Mucosa of rectum (tissue), 2 donors: ENCODE measurements at regions not wholly inside any gene's neighbourhood (a gene's known extent, or its start where the extent isn't known, plus 50 kb on each side); places are given as distances from the start of the nearest gene placed in this dataset.

Experiments
- H3K27ac ChIP-seq, 2 donors: one replicate each; pipeline ENCODE4 v1.7.0; 2013; ENCODE audit warnings: inconsistent platforms in 2 of 2, low read depth in 2 of 2, low read length in 2 of 2
- H3K27me3 ChIP-seq, 2 donors: one replicate each; pipeline ENCODE4 v1.7.0; 2013; ENCODE audit warnings: low read length in 2 of 2; ENCODE audit not compliant: control insufficient read depth in 2 of 2, insufficient read depth in 2 of 2
- H3K36me3 ChIP-seq, 2 donors: one replicate each; pipeline ENCODE4 v1.7.0; 2013; ENCODE audit warnings: low read length in 2 of 2; ENCODE audit not compliant: control insufficient read depth in 2 of 2, insufficient read depth in 2 of 2
- H3K4me1 ChIP-seq, 2 donors: one replicate each; pipeline ENCODE4 v1.7.0; 2013; ENCODE audit warnings: low read length in 2 of 2, mild to moderate bottlenecking in 1 of 2; ENCODE audit not compliant: control insufficient read depth in 2 of 2, insufficient read depth in 2 of 2
- H3K4me3 ChIP-seq, 2 donors: one replicate each; pipeline ENCODE4 v1.7.0; 2013; ENCODE audit warnings: low read length in 2 of 2
- H3K9ac ChIP-seq, 2 donors: one replicate each; pipeline ENCODE4 v1.7.0; 2013; ENCODE audit warnings: low read length in 2 of 2, low read depth in 1 of 2, mild to moderate bottlenecking in 1 of 2
- H3K9me3 ChIP-seq, 2 donors: one replicate each; pipeline ENCODE4 v1.7.0; 2013; ENCODE audit warnings: low read length in 2 of 2; ENCODE audit not compliant: control insufficient read depth in 2 of 2
- donor health status: healthy.
- donor health status: Normal muscosa, but diverticular disease.

- no peak overlapping the region for H3K27ac ChIP-seq
- no peak overlapping the region for H3K9ac ChIP-seq
- H3K4me1 ChIP-seq, result no peaks in the 10 kb centered on the region
- no peak overlapping the region for H3K4me3 ChIP-seq
- no peaks in the 10 kb centered on the region for H3K36me3 ChIP-seq
- no peaks in the 10 kb centered on the region for H3K27me3 ChIP-seq
- H3K9me3 ChIP-seq, result peaks cover 0 to 3% of the 10 kb centered on the region in 2 donors
Observed at GRCh38 chr7:8985255-8985654, 551.8 kb downstream of the NXPH1 start.

- Histone ChIP-seq H3K9me3 (no peaks in the 10 kb centered on the region), H3K36me3 (no peaks in the 10 kb centered on the region), H3K4me3 (no peak overlapping the region)
Observed at GRCh38 chr7:8988267-8988666, 554.9 kb downstream of the NXPH1 start.

GRCh38 chr7:8991159-8991558 lies 557.8 kb downstream of the NXPH1 start:
- no peak overlapping the region for H3K27ac ChIP-seq
- no peaks in the 10 kb centered on the region for H3K4me1 ChIP-seq
- no peaks in the 10 kb centered on the region for H3K9me3 ChIP-seq
- no peak overlapping the region for H3K4me3 ChIP-seq
- H3K36me3 ChIP-seq, result no peaks in the 10 kb centered on the region
- no peaks in the 10 kb centered on the region for H3K27me3 ChIP-seq
- H3K9ac ChIP-seq, result no peak overlapping the region

More at GRCh38 chr7:8988267-8988666, 554.9 kb downstream of the NXPH1 start:
- H3K27me3 ChIP-seq, result no peaks in the 10 kb centered on the region
- H3K4me1 ChIP-seq, result no peaks in the 10 kb centered on the region
- no peak overlapping the region for H3K9ac ChIP-seq
- no peak overlapping the region for H3K27ac ChIP-seq

- Histone ChIP-seq H3K27ac (no peak overlapping the region), H3K36me3 (no peaks in the 10 kb centered on the region), H3K27me3 (no peaks in the 10 kb centered on the region), H3K4me1 (no peaks in the 10 kb centered on the region), H3K4me3 (no peak overlapping the region), H3K9ac (no peak overlapping the region), H3K9me3 (no peaks in the 10 kb centered on the region)
Observed at GRCh38 chr7:8998762-8999161, 565.4 kb downstream of the NXPH1 start.

GRCh38 chr7:9013940-9014339 lies 580.5 kb downstream of the NXPH1 start:
- Histone ChIP-seq H3K4me1 (no peaks in the 10 kb centered on the region), H3K36me3 (no peaks in the 10 kb centered on the region), H3K27me3 (no peaks in the 10 kb centered on the region), H3K4me3 (no peak overlapping the region), H3K27ac (no peak overlapping the region), H3K9ac (no peak overlapping the region), H3K9me3 (no peaks in the 10 kb centered on the region)

GRCh38 chr7:9017286-9017685 lies 583.9 kb downstream of the NXPH1 start:
- Histone ChIP-seq H3K36me3 (no peaks in the 10 kb centered on the region), H3K9me3 (no peaks in the 10 kb centered on the region), H3K27ac (no peak overlapping the region), H3K4me1 (no peaks in the 10 kb centered on the region), H3K9ac (no peak overlapping the region), H3K27me3 (no peaks in the 10 kb centered on the region), H3K4me3 (no peak overlapping the region)

GRCh38 chr7:9022456-9022855 lies 589.0 kb downstream of the NXPH1 start:
- no peaks in the 10 kb centered on the region for H3K36me3 ChIP-seq
- no peaks in the 10 kb centered on the region for H3K9me3 ChIP-seq
- no peaks in the 10 kb centered on the region for H3K27me3 ChIP-seq
- no peak overlapping the region for H3K4me3 ChIP-seq
- no peak overlapping the region for H3K27ac ChIP-seq
- no peaks in the 10 kb centered on the region for H3K4me1 ChIP-seq
- no peak overlapping the region for H3K9ac ChIP-seq

- Histone ChIP-seq H3K4me3 (no peak overlapping the region), H3K27ac (no peak overlapping the region), H3K9me3 (no peaks in the 10 kb centered on the region), H3K9ac (no peak overlapping the region), H3K27me3 (no peaks in the 10 kb centered on the region), H3K4me1 (no peaks in the 10 kb centered on the region), H3K36me3 (no peaks in the 10 kb centered on the region)
Observed at GRCh38 chr7:9023675-9024294, 590.4 kb downstream of the NXPH1 start.

GRCh38 chr7:9026121-9026520 lies 592.7 kb downstream of the NXPH1 start:
- Histone ChIP-seq H3K4me1 (no peaks in the 10 kb centered on the region), H3K36me3 (no peaks in the 10 kb centered on the region), H3K27me3 (no peaks in the 10 kb centered on the region), H3K4me3 (no peak overlapping the region), H3K9ac (no peak overlapping the region), H3K27ac (no peak overlapping the region), H3K9me3 (no peaks in the 10 kb centered on the region)

GRCh38 chr7:9028012-9028411 lies 594.6 kb downstream of the NXPH1 start:
- no peaks in the 10 kb centered on the region for H3K27me3 ChIP-seq
- no peaks in the 10 kb centered on the region for H3K4me1 ChIP-seq
- H3K9me3 ChIP-seq, result no peaks in the 10 kb centered on the region
- H3K4me3 ChIP-seq, result no peak overlapping the region
- no peak overlapping the region for H3K9ac ChIP-seq
- H3K27ac ChIP-seq, result no peak overlapping the region
- H3K36me3 ChIP-seq, result no peaks in the 10 kb centered on the region
